ENCODE measurements at regions not wholly inside any gene's neighbourhood (a gene's known extent, or its start where the extent isn't known, plus 50 kb on each side); places are given as distances from the start of the nearest gene placed in this dataset.

- TF ChIP-seq CTCF (IDR thresholded peaks at IDR 0.05) (no peak), EP300 (IDR thresholded peaks at IDR 0.05) (no peak), POLR2A (IDR thresholded peaks at IDR 0.05) (no peak)
Measured at GRCh38 chr11:45092901-45093760, 53.3 kb upstream of the PRDM11 start.

Measured in ovary (tissue), 3 donors.